IMR-90 (cell line): ENCODE measurements at regions not wholly inside any gene's neighbourhood (a gene's known extent, or its start where the extent isn't known, plus 50 kb on each side); places are given as distances from the start of the nearest gene placed in this dataset.

Source experiments
- ATAC-seq: fragments of 200-7000 bp; cut with Tn5 transposase; 2 replicates; pipeline ENCODE4 v1.9.1; 2020; ENCODE audit warnings: low read depth, mild to moderate bottlenecking, moderate library complexity
- BruUV-seq: library from RNA; stranded (reverse); fragments of 400-500 nt; replicated peaks from 2 replicates; lab custom pipeline; 2021; lab: Mats Ljungman, UMichigan
- CTCF ChIA-PET: fragments of 300-600 bp; formaldehyde crosslinking; extraction: SDS; loops from one replicate; lab custom pipeline; 2021; ENCODE audit warnings: antibody characterized with exemption; lab: Yijun Ruan, JAX
- POLR2A ChIA-PET: fragments of 300-600 bp; sonication (Branson Sonifier 250); formaldehyde crosslinking; loops from one replicate; lab custom pipeline; 2022; ENCODE audit warnings: antibody characterized with exemption; ENCODE audit not compliant: unreplicated experiment; lab: Charles Lee
- DNase-seq: peaks from one replicate; pipeline ENCODE4 v3.0.0; 2013
- H2AFZ ChIP-seq: replicated peaks from 2 replicates; pipeline ENCODE3; 2013; ENCODE audit warnings: low read length, mild to moderate bottlenecking; ENCODE audit not compliant: poor library complexity
- H2AK5ac ChIP-seq: 2 replicates; pipeline ENCODE4 v1.6.1; 2013; ENCODE audit warnings: low read depth, low read length, inconsistent platforms
- H2AK9ac ChIP-seq: replicated peaks from 2 replicates; pipeline ENCODE3; 2013; ENCODE audit warnings: mild to moderate bottlenecking, low read depth, low read length, moderate library complexity; ENCODE audit not compliant: poor library complexity
- H2BK120ac ChIP-seq: 2 replicates; pipeline ENCODE4 v1.6.1; 2013; ENCODE audit warnings: low read depth, low read length, inconsistent platforms
- H2BK15ac ChIP-seq: 3 replicates; pipeline ENCODE4 v1.6.1; 2013; ENCODE audit warnings: low read depth, low read length, inconsistent platforms
- H2BK20ac ChIP-seq: 2 replicates; pipeline ENCODE4 v1.6.1; 2013; ENCODE audit warnings: low read depth, mild to moderate bottlenecking, inconsistent platforms, low read length, moderate library complexity
- H2BK5ac ChIP-seq: 2 replicates; pipeline ENCODE4 v1.6.1; 2013; ENCODE audit warnings: mild to moderate bottlenecking, low read depth, low read length, inconsistent platforms; ENCODE audit not compliant: poor library complexity, severe bottlenecking
- H3K14ac ChIP-seq: replicated peaks from 2 replicates; pipeline ENCODE4 v1.6.1; 2013; ENCODE audit warnings: low read depth, low read length, inconsistent platforms
- H3K18ac ChIP-seq: 2 replicates; pipeline ENCODE4 v1.6.1; 2013; ENCODE audit warnings: low read depth, low read length, control low read depth
- H3K23ac ChIP-seq: 2 replicates; pipeline ENCODE4 v1.6.1; 2013; ENCODE audit warnings: low read depth, low read length, inconsistent platforms
- H3K27ac ChIP-seq: 2 replicates; pipeline ENCODE4 v1.5.1; 2013; ENCODE audit warnings: mild to moderate bottlenecking, control low read depth, low read length; ENCODE audit not compliant: insufficient read depth
- H3K27me3 ChIP-seq: 2 replicates; pipeline ENCODE4 v1.6.1; 2013; ENCODE audit warnings: low read length; ENCODE audit not compliant: control insufficient read depth, insufficient read depth
- H3K36me3 ChIP-seq: 2 replicates; pipeline ENCODE4 v1.6.1; 2013; ENCODE audit warnings: low read length, mixed read lengths; ENCODE audit not compliant: control insufficient read depth, insufficient read depth
- H3K4ac ChIP-seq: 2 replicates; pipeline ENCODE4 v1.6.1; 2013; ENCODE audit warnings: low read depth, low read length, inconsistent platforms
- H3K4me1 ChIP-seq: 2 replicates; pipeline ENCODE4 v1.6.1; 2013; ENCODE audit warnings: low read length, mixed read lengths; ENCODE audit not compliant: control insufficient read depth, insufficient read depth
- H3K4me2 ChIP-seq: 2 replicates; pipeline ENCODE4 v1.6.1; 2013; ENCODE audit warnings: low read depth, mild to moderate bottlenecking, control low read depth, low read length, moderate library complexity
- H3K4me3 ChIP-seq: 2 replicates; pipeline ENCODE4 v1.5.1; 2013; ENCODE audit warnings: low read depth, mild to moderate bottlenecking, control low read depth, low read length, moderate library complexity; ENCODE audit not compliant: insufficient read depth
- H3K56ac ChIP-seq: 2 replicates; pipeline ENCODE4 v1.6.1; 2013; ENCODE audit warnings: low read length, inconsistent platforms; ENCODE audit not compliant: insufficient read depth; ENCODE audit errors: extremely low read depth
- H3K79me1 ChIP-seq, 2 experiments: 2 replicates each; pipeline ENCODE4 v1.6.1; 2013; ENCODE audit warnings: low read length in 2 of 2, inconsistent platforms in 1 of 2, low read depth in 1 of 2
- H3K9ac ChIP-seq: 2 replicates; pipeline ENCODE4 v1.6.1; 2013; ENCODE audit warnings: low read depth, low read length, control low read depth
- H3K9me1 ChIP-seq: 2 replicates; pipeline ENCODE4 v1.6.1; 2013; ENCODE audit warnings: low read length, inconsistent platforms; ENCODE audit not compliant: insufficient read depth
- H3K9me3 ChIP-seq: 2 replicates; pipeline ENCODE4 v1.6.1; 2013; ENCODE audit warnings: low read length; ENCODE audit not compliant: control insufficient read depth, insufficient read depth
- H4K20me1 ChIP-seq: 2 replicates; pipeline ENCODE4 v1.6.1; 2013; ENCODE audit warnings: low read length, inconsistent platforms; ENCODE audit not compliant: insufficient read depth
- H4K5ac ChIP-seq: 2 replicates; pipeline ENCODE4 v1.6.1; 2013; ENCODE audit warnings: mild to moderate bottlenecking, low read depth, low read length, control low read depth
- H4K8ac ChIP-seq, 2 experiments: 2 replicates each; pipeline ENCODE4 v1.6.1; 2013; ENCODE audit warnings: low read depth in 2 of 2, low read length in 2 of 2, control low read depth in 1 of 2, inconsistent platforms in 1 of 2
- H4K91ac ChIP-seq: 2 replicates; pipeline ENCODE4 v1.6.1; 2013; ENCODE audit warnings: low read depth, low read length, inconsistent platforms; ENCODE audit not compliant: insufficient read depth
- BHLHE40 ChIP-seq: fragments of 150-350 bp; IDR thresholded peaks from 2 replicates; pipeline ENCODE4 v1.6.1; 2016; ENCODE audit warnings: mild to moderate bottlenecking, low read depth, low read length
- CEBPB ChIP-seq: IDR thresholded peaks from 2 replicates; pipeline ENCODE4 v1.6.1; 2012; ENCODE audit warnings: low read depth, low read length, improper control_type of control experiment
- CHD1 ChIP-seq: IDR thresholded peaks from 2 replicates; pipeline ENCODE4 v1.6.1; 2012; ENCODE audit warnings: low read depth, low read length, improper control_type of control experiment
- CTCF ChIP-seq: conservative IDR thresholded peaks from 2 replicates; pipeline ENCODE4 v1.5.1; 2012; ENCODE audit warnings: mild to moderate bottlenecking, low read depth, low read length, improper control_type of control experiment
- ELK1 ChIP-seq: fragments of 150-350 bp; IDR thresholded peaks from 2 replicates; pipeline ENCODE4 v1.6.1; 2016; ENCODE audit warnings: low read depth, mild to moderate bottlenecking, low read length, moderate library complexity, borderline replicate concordance
- FOS ChIP-seq: fragments of 150-350 bp; IDR thresholded peaks from 2 replicates; pipeline ENCODE4 v1.6.1; 2016; ENCODE audit warnings: low read depth, low read length
- MAFK ChIP-seq: IDR thresholded peaks from 2 replicates; pipeline ENCODE4 v1.6.1; 2012; ENCODE audit warnings: low read depth, low read length, improper control_type of control experiment
- MAZ ChIP-seq: IDR thresholded peaks from 2 replicates; pipeline ENCODE4 v1.6.1; 2012; ENCODE audit warnings: low read depth, mild to moderate bottlenecking, low read length, improper control_type of control experiment, moderate library complexity, borderline replicate concordance
- MXI1 ChIP-seq: IDR thresholded peaks from 2 replicates; pipeline ENCODE4 v1.6.1; 2012; ENCODE audit warnings: low read depth, mild to moderate bottlenecking, low read length, moderate library complexity, borderline replicate concordance
- NFE2L2 ChIP-seq: fragments of 150-350 bp; IDR thresholded peaks from 2 replicates; pipeline ENCODE4 v1.6.1; 2016; ENCODE audit warnings: low read depth, mild to moderate bottlenecking, low read length
- POLR2A ChIP-seq: IDR thresholded peaks from 2 replicates; pipeline ENCODE4 v1.6.1; 2012; ENCODE audit warnings: mild to moderate bottlenecking, low read depth, low read length
- RAD21 ChIP-seq: IDR thresholded peaks from 2 replicates; pipeline ENCODE4 v1.6.1; 2012; ENCODE audit warnings: low read length, improper control_type of control experiment
- RCOR1 ChIP-seq: IDR thresholded peaks from 2 replicates; pipeline ENCODE4 v1.6.1; 2012; ENCODE audit warnings: mild to moderate bottlenecking, low read length, improper control_type of control experiment; ENCODE audit not compliant: insufficient replicate concordance
- RFX5 ChIP-seq: IDR thresholded peaks from 2 replicates; pipeline ENCODE4 v1.8.0; 2012; ENCODE audit warnings: low read depth, mild to moderate bottlenecking, low read length, moderate library complexity
- SMC3 ChIP-seq: fragments of 150-350 bp; IDR thresholded peaks from 2 replicates; pipeline ENCODE4 v1.6.1; 2016; ENCODE audit warnings: low read depth, mild to moderate bottlenecking, antibody characterized with exemption, low read length, moderate library complexity
- USF2 ChIP-seq: fragments of 150-350 bp; IDR thresholded peaks from 2 replicates; pipeline ENCODE4 v1.6.1; 2017; ENCODE audit warnings: mild to moderate bottlenecking, antibody characterized with exemption, low read length, low read depth
- WGBS, 2 experiments: methylation state at CpG; one replicate each; pipeline versions ENCODE4 v1.1.5 to v1.1.7; 2013; ENCODE audit warnings: missing lambda C conversion rate in 2 of 2; ENCODE audit not compliant: insufficient read length in 1 of 2; ENCODE audit errors: extremely low coverage in 2 of 2; 5-methylcytosine and 5-hydroxymethylcytosine counted together
- dilution Hi-C: fragments of 300-500 bp; cut with HindIII; formaldehyde crosslinking; loops from one replicate; pipeline ENCODE4 v1.14.3; 2018; ENCODE audit warnings: low sequenced_read_pairs; ENCODE audit not compliant: unreplicated experiment
- in situ Hi-C: fragments of 300-500 bp; cut with MboI; formaldehyde crosslinking; loops from 3 replicates; pipeline ENCODE4 v1.14.3; 2019; ENCODE audit warnings: low sequenced_read_pairs, inconsistent platforms, mixed read lengths
- intact Hi-C: fragments of 100-400 bp; cut with micrococcal nuclease; formaldehyde crosslinking; loops from 2 replicates; pipeline ENCODE4 v1.10.0; 2022

- no peak overlapping the region for H3K4me3 ChIP-seq
- H3K36me3 ChIP-seq = no peaks in the 10 kb centered on the region
- intact Hi-C loops = no loop called here
- no peak overlapping the region for H4K5ac ChIP-seq
- no peak overlapping the region; the same call in 1 of the 2 replicates for H3K4me2 ChIP-seq
- H4K8ac ChIP-seq = no peak overlapping the region; a peak in 1 of 4 replicates
- H3K79me1 ChIP-seq = no peaks in the 10 kb centered on the region
- no peaks in the 10 kb centered on the region for H4K20me1 ChIP-seq
- no peaks in the 10 kb centered on the region for H3K9me3 ChIP-seq
- H2BK120ac ChIP-seq = no peak overlapping the region
- no peak overlapping the region for H3K4ac ChIP-seq
- WGBS, 2 experiments = 67% methylated on average over 1 of the region's 2 CpGs; no CpG with 5 or more reads in 1 of the 2 experiments
- peak overlapping the region; percentile 13 for H2AFZ ChIP-seq
- H3K9me1 ChIP-seq = no peaks in the 10 kb centered on the region
- H3K56ac ChIP-seq = no peak overlapping the region
- dilution Hi-C loops = no loop called here
- no TSS peak for BruUV-seq
- no peak overlapping the region for H2BK5ac ChIP-seq
- no peak overlapping the region for H3K18ac ChIP-seq
- H3K14ac ChIP-seq = no peak overlapping the region
- in situ Hi-C loops = no loop called here
- H2BK20ac ChIP-seq = no peak overlapping the region
- H2AK5ac ChIP-seq = no peak overlapping the region
- CTCF ChIA-PET = no interaction called here
- ATAC-seq (no peak), DNase-seq (no peak)
- H4K91ac ChIP-seq = no peak overlapping the region
- no peak overlapping the region for H2AK9ac ChIP-seq
- H3K23ac ChIP-seq = no peak overlapping the region
- no peak for TF ChIP-seq CHD1
- no peak for TF ChIP-seq SMC3
- TF ChIP-seq CTCF = no peak
- no peak for TF ChIP-seq ELK1
- no peak for TF ChIP-seq USF2
- TF ChIP-seq RCOR1 = no peak
- no peak for TF ChIP-seq RAD21
- no peak for TF ChIP-seq RFX5
- no peak for TF ChIP-seq NFE2L2
- no peak for TF ChIP-seq MXI1
- no peak for TF ChIP-seq CEBPB
- no peak for TF ChIP-seq MAZ
- TF ChIP-seq POLR2A = no peak
- no peak for TF ChIP-seq BHLHE40
- TF ChIP-seq MAFK = no peak
- TF ChIP-seq FOS = no peak
- POLR2A ChIA-PET = no interaction called here
- no peak overlapping the region for H3K9ac ChIP-seq
- no peaks in the 10 kb centered on the region for H3K4me1 ChIP-seq
- H3K27ac ChIP-seq = no peak overlapping the region
- no peaks in the 10 kb centered on the region for H3K27me3 ChIP-seq
- no peak overlapping the region for H2BK15ac ChIP-seq
These were observed 457.9 kb upstream of the PTCHD4 start for GRCh38 chr6:48568856-48569255.
